HG03159 (cell line): ENCODE measurements at regions not wholly inside any gene's neighbourhood (a gene's known extent, or its start where the extent isn't known, plus 50 kb on each side); places are given as distances from the start of the nearest gene placed in this dataset.

ENCODE experiments used
- ATAC-seq: cut with Tn5 transposase; IDR thresholded peaks from one replicate; pipeline ENCODE4 v1.9.1; 2021; ENCODE audit warnings: mild to moderate bottlenecking, moderate library complexity; ENCODE audit not compliant: unreplicated experiment

DNA sequence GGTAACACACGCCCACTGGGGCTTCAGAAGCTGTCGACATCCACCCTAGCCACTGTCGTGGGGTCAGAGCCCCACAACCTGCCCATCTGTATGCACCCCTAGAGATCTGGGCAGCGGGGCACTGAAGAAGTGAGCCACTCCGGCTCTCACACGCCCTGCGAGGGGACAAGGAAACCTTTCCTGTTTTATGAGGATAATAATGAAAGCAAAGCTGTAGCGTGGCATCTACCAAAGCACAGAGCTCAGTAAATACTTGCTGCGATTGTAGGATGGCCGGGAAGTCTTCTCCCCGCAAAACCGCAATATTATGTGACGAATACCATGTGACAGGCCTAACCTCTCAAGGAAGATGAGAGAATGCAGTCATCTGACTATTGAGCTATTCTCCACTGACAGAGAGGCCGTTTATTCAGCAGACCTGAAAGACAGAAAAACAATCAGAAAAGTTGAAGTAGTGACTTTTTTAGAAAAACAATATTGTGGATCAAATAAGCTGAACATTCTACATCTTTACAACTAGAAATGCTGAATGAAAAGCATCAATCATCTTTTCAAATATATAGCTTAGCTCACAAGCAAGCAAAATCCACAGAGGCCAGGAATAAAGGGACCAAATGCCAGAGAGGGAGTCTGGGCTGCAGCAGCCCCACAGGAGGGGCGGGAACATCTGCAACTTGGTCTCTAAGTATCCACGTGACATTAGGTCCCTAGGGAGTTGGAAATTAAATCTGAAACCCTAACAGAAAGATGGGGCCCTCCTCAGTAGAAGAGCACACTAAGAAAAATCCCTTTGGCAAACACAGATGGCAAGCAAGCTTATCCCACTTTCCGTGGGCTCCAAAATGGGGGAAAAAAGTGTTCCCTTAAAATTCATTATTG lies 207.8 kb downstream of the TTLL2 start:
- ATAC-seq = no peak

GRCh38 chr6:167533851-167534250 lies 209.0 kb downstream of the TTLL2 start:
- no peak for ATAC-seq

- ATAC-seq = no peak
Observed at GRCh38 chr6:167537816-167538215, 212.9 kb downstream of the TTLL2 start.

DNA sequence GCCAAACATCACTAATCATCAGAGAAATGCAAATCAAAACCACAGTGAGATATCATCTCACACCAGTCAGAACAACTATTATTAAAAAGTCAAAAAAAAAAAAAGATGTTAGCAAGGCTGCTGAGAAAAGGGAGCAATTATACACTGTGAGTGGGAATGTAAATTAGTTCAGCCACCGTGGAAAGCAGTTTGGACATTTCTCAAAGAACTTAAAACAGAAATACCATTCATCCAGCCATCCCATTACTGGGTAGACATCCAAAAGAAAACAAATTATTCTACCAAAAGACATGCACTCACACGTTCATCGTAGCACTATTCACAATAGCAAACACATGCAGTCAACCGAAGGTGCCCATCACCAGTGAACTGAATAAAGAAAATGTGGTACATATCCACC lies 213.9 kb downstream of the TTLL2 start:
- ATAC-seq = no peak

GRCh38 chr6:167540796-167541195 lies 215.9 kb downstream of the TTLL2 start:
- ATAC-seq = no peak

DNA sequence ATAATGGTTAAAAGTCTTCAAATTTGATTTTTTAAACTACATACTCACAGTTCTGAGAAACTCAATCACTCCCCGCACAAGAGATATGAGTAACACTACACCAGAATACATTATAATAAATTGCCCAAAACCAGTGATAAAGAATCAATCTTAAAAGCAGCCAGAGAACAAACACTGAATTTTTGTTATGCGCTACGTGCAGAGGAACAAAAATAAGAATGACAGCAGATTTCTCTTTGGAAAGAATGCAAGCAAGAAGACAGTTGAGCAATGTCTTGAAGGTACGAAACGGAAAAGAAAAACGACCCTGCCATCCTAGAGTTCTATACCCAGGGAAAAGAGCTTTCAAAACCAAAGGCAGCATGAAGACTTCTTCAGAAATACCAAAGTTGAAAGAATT lies 216.7 kb downstream of the TTLL2 start:
- no peak for ATAC-seq

GRCh38 chr6:167543602-167544497 lies 219.0 kb downstream of the TTLL2 start:
- ATAC-seq = no peak

GRCh38 chr6:167546611-167547327 lies 221.9 kb downstream of the TTLL2 start:
- ATAC-seq = no peak

DNA sequence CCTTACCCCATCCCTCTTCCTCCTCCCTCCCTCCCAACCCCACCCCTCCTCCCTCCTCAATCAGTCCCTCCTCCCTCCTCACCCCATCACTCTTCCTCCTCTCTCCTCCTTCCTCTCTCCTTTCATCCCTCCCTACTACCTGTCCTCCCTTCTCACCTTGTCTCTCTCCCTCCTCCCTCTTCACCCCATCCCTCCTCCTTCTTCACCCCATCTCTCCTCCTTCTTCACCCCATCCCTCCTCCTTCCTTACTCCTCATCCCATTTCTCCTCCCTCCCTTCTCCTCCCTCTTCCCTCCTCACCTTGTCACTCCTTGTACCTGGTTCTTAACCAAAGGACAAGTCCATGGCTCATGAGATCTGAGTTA lies 222.4 kb downstream of the TTLL2 start:
- no peak for ATAC-seq

- no peak for ATAC-seq
Observed at GRCh38 chr6:167547751-167548150, 222.9 kb downstream of the TTLL2 start.

- no peak for ATAC-seq
Observed at GRCh38 chr6:167548451-167548850, 223.6 kb downstream of the TTLL2 start.

DNA sequence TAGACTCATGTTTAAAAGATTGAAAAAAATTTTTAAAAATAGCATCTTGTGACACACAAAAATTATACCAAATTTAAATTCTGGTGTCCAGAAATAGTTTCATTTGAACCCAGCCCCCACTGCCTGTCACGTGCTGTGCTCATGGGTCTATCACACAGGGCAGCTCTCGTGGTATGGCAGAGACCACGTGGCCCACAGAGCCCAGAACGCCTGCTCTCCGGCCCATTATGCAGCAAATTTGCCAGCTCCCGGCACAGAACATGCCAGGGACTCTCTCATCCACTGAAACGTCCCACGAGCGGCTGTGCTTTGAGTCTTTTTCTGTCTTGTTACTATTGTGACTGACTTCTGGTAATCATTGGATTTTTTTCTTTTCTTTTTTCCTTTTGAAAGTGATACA lies 224.3 kb downstream of the TTLL2 start:
- no peak for ATAC-seq

- ATAC-seq = no peak
Observed at GRCh38 chr6:167550941-167551627, 226.2 kb downstream of the TTLL2 start.

- ATAC-seq = no peak
Observed at GRCh38 chr6:167551628-167552257, 226.9 kb downstream of the TTLL2 start.

DNA sequence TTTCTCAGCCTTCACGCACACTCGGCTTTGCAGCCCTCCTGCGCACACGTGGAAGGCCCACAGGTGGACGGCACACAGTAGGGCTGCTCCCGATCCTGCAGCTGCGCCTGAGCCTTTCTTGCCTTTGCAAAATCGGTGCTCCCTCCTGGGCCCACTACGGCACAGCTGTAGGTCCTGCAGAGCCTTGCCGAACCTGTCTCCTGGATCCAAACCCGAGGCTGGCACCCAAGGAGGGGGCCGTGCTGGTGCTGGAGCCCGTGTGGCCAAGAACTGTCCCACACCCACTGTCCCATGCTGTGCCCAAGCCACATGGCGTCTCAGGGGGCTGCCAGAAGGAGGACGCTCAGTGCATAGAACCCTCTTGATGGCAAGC lies 227.4 kb downstream of the TTLL2 start:
- ATAC-seq = no peak

DNA sequence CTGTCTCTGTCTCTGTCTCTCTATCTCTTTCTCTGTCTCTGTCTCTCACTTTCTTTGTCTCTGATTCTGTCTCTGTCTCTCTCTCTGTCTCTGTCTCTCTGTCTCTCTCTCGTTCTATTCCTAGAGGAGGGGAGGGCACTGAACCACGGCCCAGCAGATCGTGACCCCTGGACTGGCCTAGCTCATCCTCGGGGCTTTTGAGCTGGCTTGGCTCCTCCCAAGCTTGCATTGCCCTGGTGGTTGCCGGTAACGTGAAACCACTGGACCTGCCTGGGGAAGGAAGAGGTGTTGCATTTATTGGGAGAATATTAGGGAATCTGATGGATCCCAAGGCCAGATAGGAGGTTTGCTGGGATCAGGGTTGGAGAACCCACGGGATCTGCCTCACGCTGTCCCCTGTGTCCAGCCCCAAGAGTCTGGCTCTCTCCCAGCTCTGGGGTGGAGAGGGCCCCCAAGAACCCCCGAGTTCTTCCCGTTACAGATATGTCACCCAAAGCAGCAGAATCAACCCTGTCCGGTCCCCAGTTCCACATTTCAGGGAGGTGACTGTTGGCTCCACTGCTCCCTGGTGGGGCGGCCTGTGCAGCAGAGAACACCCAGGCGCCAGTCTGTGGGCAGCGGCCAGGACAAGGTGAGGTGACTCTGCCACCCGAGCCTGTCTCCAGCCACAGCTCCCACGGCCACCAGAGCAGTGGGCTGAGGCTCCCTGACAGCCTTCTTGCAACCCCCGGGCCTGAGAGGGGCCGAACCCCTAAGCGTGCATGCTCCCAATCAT lies 228.3 kb downstream of the TTLL2 start:
- ATAC-seq = no peak

GRCh38 chr6:167553736-167554119 lies 228.8 kb downstream of the TTLL2 start:
- no peak for ATAC-seq

DNA sequence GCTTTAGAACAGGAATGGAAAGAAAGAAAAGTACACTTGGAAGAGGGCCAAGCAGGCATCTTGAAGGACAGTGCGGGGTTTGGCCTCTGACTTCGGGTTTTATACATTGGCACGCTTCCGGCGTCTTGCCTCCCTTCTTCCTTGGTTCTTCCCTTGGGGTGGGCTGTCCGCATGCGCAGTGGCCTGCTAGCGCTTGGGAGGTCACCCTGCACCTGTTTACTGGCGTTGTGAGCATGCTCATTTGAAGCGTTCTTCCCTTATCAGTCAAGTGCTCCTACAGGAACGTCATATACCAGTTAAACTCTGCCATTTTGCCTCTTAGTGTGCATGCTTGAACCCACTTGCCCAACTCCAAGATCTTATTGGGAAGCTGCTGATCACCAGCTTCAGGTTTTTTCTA lies 230.0 kb downstream of the TTLL2 start:
- ATAC-seq = no peak

DNA sequence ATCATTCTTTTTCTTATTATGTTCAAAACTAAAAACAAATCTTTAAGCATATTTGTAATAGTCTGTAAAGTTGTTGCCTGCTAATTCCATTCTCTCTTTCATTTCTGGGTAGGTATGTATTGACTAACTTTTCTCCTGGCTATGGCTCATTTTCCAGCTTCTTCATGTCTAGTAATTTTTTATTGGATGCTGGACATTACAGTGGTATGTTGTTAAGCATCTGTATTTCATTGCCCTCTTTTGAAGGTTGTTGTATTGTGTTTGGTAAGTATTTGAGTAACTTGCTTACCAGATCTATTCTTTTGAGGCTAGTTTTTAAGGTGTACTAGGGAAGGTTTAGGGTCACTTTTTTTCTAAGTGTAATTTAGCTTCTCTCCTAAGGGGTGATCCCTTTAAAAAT lies 230.9 kb downstream of the TTLL2 start:
- no peak for ATAC-seq

- no peak for ATAC-seq
Observed at GRCh38 chr6:167557675-167558074, 232.8 kb downstream of the TTLL2 start.
